OCI-LY1 (cell line): ENCODE measurements at regions not wholly inside any gene's neighbourhood (a gene's known extent, or its start where the extent isn't known, plus 50 kb on each side); places are given as distances from the start of the nearest gene placed in this dataset.

ENCODE experiments used
- H2AFZ ChIP-seq: fragments of 200-600 bp; sonication (generic), shearing (Covaris generic); 2 replicates; pipeline ENCODE4 v1.6.0; 2014; ENCODE audit warnings: antibody characterized with exemption, mild to moderate bottlenecking, low read length
- H3F3A ChIP-seq: fragments of 200-600 bp; sonication (generic), shearing (Covaris generic); 2 replicates; pipeline ENCODE4 v1.6.0; 2014; ENCODE audit warnings: mild to moderate bottlenecking, antibody characterized with exemption, low read length, moderate library complexity; ENCODE audit not compliant: insufficient read depth
- H3K27ac ChIP-seq: fragments of 200-600 bp; sonication (generic); 2 replicates; pipeline ENCODE4 v1.5.1; 2014; ENCODE audit warnings: low read length, mixed run types, mild to moderate bottlenecking, low read depth; ENCODE audit not compliant: poor library complexity, severe bottlenecking
- H3K27me3 ChIP-seq: fragments of 200-600 bp; sonication (generic); 2 replicates; pipeline ENCODE4 v1.6.0; 2014; ENCODE audit warnings: antibody characterized with exemption, mild to moderate bottlenecking, low read length, moderate library complexity; ENCODE audit not compliant: insufficient read depth
- H3K36me3 ChIP-seq: fragments of 200-600 bp; sonication (generic); 2 replicates; pipeline ENCODE4 v1.6.1; 2014; ENCODE audit warnings: mild to moderate bottlenecking, antibody characterized with exemption, low read length, moderate library complexity, mixed read lengths; ENCODE audit not compliant: insufficient read depth
- H3K4me1 ChIP-seq: fragments of 200-600 bp; sonication (generic); 2 replicates; pipeline ENCODE4 v1.5.1; 2014; ENCODE audit warnings: mild to moderate bottlenecking, low read length, moderate library complexity; ENCODE audit not compliant: insufficient read depth, severe bottlenecking
- H3K4me2 ChIP-seq: fragments of 200-600 bp; sonication (generic), shearing (Covaris generic); 2 replicates; pipeline ENCODE4 v1.6.1; 2014; ENCODE audit warnings: low read length
- H3K4me3 ChIP-seq: fragments of 200-600 bp; sonication (generic); 2 replicates; pipeline ENCODE4 v1.5.1; 2014; ENCODE audit warnings: low read length, low read depth, mild to moderate bottlenecking, mixed read lengths; ENCODE audit not compliant: poor library complexity, severe bottlenecking
- H3K79me2 ChIP-seq: fragments of 200-600 bp; shearing (Covaris generic); 2 replicates; pipeline ENCODE4 v1.6.1; 2016; ENCODE audit warnings: mixed run types, low read length, mixed read lengths; ENCODE audit not compliant: insufficient read depth
- H3K9ac ChIP-seq: fragments of 200-600 bp; sonication (generic), shearing (Covaris generic); 2 replicates; pipeline ENCODE4 v1.6.1; 2014; ENCODE audit warnings: mild to moderate bottlenecking, low read length, mixed read lengths
- H3K9me2 ChIP-seq: fragments of 200-600 bp; sonication (generic), shearing (Covaris generic); 2 replicates; pipeline ENCODE4 v1.6.1; 2014; ENCODE audit warnings: low read depth, mild to moderate bottlenecking, low read length, mixed read lengths
- H3K9me3 ChIP-seq: fragments of 200-600 bp; shearing (Covaris generic); 2 replicates; pipeline ENCODE4 v1.6.1; 2014; ENCODE audit warnings: low read length, mixed read lengths
- H4K20me1 ChIP-seq: fragments of 200-600 bp; sonication (generic), shearing (Covaris generic); 2 replicates; pipeline ENCODE4 v1.6.0; 2016; ENCODE audit warnings: mild to moderate bottlenecking, low read length; ENCODE audit not compliant: insufficient read depth
- CTCF ChIP-seq: fragments of 200-600 bp; sonication (generic), shearing (Covaris generic); IDR thresholded peaks from 2 replicates; pipeline ENCODE4 v1.5.1; 2017; ENCODE audit warnings: mild to moderate bottlenecking, antibody characterized with exemption, low read length, moderate library complexity, mixed read lengths
- EZH2 ChIP-seq: fragments of 200-600 bp; sonication (generic), shearing (Covaris generic); IDR thresholded peaks from 2 replicates; pipeline ENCODE4 v1.8.0; 2017; ENCODE audit warnings: borderline replicate concordance, mixed run types, mild to moderate bottlenecking, antibody characterized with exemption, low read length, moderate library complexity, mixed read lengths

GRCh38 chr2:180743401-180743800 lies 237.0 kb upstream of the UBE2E3 start:
- no peak overlapping the region for H3K4me3 ChIP-seq
- H3K9me2 ChIP-seq, result no peaks in the 10 kb centered on the region
- no peaks in the 10 kb centered on the region for H3K27me3 ChIP-seq
- H3K9ac ChIP-seq, result no peak overlapping the region
- H3K36me3 ChIP-seq, result no peaks in the 10 kb centered on the region
- no peak overlapping the region for H2AFZ ChIP-seq
- H3K4me1 ChIP-seq, result no peaks in the 10 kb centered on the region
- H3K9me3 ChIP-seq, result no peaks in the 10 kb centered on the region
- H3K79me2 ChIP-seq, result no peaks in the 10 kb centered on the region
- TF ChIP-seq EZH2 (no peak), CTCF (no peak)
- no peaks in the 10 kb centered on the region for H3F3A ChIP-seq
- no peaks in the 10 kb centered on the region for H4K20me1 ChIP-seq
- H3K4me2 ChIP-seq, result no peak overlapping the region
- no peak overlapping the region for H3K27ac ChIP-seq

DNA sequence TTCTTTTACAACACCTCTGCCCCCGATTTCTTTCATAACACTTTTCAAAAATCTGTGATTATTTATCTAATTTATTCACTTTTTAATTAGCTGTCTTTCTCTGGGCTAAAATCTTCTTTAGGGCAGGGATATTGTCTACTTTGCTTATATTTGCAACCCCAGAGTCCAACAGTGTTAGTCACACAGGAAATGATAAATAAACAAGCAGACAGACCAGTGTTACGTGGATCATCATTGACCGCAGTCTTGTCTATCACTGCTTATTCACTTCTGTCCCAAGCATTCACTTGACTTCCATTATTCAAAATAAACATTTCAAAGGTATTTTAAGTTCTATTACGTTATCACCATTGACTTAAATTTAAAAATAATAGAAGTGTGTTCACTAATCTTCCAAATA lies 237.6 kb upstream of the UBE2E3 start:
- Histone ChIP-seq H3K9me2 (no peaks in the 10 kb centered on the region), H3K9me3 (no peaks in the 10 kb centered on the region), H3K27ac (no peak overlapping the region), H3K79me2 (no peaks in the 10 kb centered on the region), H3K9ac (no peak overlapping the region), H3K4me2 (no peak overlapping the region), H2AFZ (no peak overlapping the region), H4K20me1 (no peaks in the 10 kb centered on the region), H3F3A (no peaks in the 10 kb centered on the region), H3K36me3 (no peaks in the 10 kb centered on the region), H3K4me3 (no peak overlapping the region), H3K4me1 (no peaks in the 10 kb centered on the region), H3K27me3 (no peaks in the 10 kb centered on the region)
- no peak for TF ChIP-seq EZH2
- TF ChIP-seq CTCF, result no peak

GRCh38 chr2:180739070-180739469 lies 241.3 kb upstream of the UBE2E3 start:
- Histone ChIP-seq H2AFZ (no peak overlapping the region), H3K9me2 (no peaks in the 10 kb centered on the region), H3K9ac (no peak overlapping the region), H3K79me2 (no peaks in the 10 kb centered on the region), H3K27me3 (no peaks in the 10 kb centered on the region), H3K27ac (no peak overlapping the region), H3F3A (no peaks in the 10 kb centered on the region), H3K4me1 (no peaks in the 10 kb centered on the region), H4K20me1 (no peaks in the 10 kb centered on the region), H3K36me3 (no peaks in the 10 kb centered on the region), H3K9me3 (no peaks in the 10 kb centered on the region), H3K4me3 (no peak overlapping the region), H3K4me2 (no peak overlapping the region)
- TF ChIP-seq EZH2, result no peak
- no peak for TF ChIP-seq CTCF
